HG03066 (cell line): ENCODE measurements at regions not wholly inside any gene's neighbourhood (a gene's known extent, or its start where the extent isn't known, plus 50 kb on each side); places are given as distances from the start of the nearest gene placed in this dataset.
"Not testable (repeated sequence)": the region's sequence is repeated elsewhere in the genome, so short reads cannot be mapped to it uniquely, and the experiment has no call there.

Source experiments
- ATAC-seq: cut with Tn5 transposase; IDR thresholded peaks from one replicate; pipeline ENCODE4 v1.9.1; 2021; ENCODE audit warnings: low read depth; ENCODE audit not compliant: unreplicated experiment

DNA sequence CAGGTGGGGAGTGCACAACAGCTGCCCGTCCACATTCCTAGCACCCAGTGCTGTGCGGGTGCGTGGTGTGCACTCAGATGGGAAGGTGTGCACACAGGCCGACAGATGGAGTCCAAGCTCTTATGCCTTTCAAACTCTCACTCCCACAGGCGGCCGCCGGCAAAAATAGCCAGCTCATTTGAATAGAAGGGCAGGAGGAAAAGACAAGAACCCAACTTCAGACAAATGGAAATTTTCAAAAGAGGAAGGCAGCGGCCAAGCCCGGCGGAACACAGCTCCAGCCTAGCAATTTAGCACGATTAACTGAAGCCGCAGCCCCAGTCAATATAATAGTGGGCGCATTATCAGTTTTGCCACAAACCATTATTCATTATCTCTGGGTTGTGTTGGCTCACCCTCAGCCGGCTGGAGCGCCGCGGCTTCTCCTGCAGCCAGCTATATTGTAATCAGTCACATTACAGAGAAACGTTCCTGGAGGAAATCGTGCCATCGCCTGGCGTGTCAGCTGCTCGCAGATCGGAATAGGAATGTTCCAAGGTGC is 103.9 kb upstream of the SEC14L1 start:
- ATAC-seq: no peak

DNA sequence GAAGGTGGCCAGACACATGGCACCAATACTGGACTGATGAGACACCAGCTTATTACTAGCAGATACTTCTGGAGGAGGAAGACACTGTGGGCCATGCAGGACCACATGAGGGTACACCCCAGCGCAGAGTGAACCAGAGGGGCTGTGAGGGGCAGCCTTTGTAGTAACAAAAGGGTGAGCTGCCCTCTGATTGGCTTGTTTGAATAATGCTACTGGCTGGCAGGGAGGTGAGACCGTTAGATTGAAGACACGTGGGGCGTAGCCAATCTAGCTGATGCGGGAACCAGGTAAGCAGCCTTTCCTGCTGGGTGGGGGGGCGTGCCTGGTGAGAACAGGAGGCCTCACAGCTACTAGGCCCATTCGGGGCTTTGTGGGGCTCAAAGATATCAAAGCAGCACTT is 102.8 kb upstream of the SEC14L1 start:
- ATAC-seq: no peak

DNA sequence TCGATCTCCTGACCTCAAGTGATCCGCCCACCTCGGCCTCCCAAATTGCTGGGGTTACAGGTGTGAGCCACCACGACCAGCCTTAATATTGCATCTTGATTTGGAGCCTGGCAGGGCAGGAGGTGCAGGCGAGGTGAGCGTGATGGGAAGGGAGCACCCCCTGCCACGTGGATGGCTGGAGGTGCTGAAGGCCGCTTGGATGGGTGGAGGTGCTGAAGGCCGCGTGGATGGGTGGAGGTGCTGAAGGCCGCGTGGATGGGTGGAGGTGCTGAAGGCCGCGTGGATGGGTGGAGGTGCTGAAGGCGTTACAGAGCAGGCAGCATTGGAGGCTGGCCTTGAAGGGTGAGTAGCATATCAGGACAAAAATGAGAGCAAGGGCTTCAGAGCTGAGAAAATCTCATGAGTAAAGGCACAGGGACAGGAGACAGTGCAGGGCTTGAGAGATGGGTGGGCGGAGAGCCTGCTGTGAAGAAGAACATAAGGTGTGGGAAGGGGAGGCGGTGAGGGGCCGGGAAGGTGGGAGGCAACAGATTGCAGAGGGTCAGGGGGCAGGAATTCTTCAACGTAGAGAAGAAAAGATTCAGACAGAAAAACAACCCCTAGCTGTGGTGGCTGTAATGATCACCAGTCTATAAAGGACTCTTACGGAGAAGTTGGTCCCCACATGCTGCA is 101.7 kb upstream of the SEC14L1 start:
- no peak for ATAC-seq

DNA sequence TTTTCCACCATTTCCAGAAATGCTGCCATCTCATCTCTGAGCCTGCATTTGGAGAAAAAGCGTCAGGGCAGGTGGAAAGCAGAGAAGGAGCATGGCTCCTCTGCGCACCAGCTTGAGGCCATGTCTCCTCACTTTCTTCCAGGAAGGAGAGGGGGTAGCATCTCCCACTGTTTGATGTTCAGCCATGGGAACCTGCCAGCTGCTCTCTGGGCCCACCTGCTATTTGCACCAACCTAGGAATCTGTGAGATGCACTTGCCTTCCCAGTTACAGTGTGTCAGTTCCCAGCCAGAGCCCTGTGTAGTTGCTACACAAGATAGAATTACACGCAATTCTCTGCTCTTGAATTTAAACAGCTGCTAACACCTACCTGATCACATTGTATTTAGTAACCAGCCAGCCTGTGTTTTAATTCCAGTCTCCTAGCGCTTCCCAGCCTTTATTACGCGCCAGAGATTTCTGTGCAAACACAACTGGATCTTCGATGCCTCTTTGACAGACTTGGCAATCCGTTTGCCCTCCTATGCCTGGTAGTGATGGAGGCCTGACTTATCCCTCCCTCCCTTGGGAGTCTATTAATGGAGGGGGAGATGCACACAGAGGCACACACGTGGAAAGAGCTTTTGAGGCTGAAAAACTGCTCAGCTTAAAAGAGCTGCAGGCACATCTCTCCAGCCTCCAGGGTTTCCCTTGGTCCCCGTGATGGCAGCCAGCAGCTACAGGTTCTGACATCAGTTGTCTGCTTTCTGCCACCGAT is 98.1 kb upstream of the SEC14L1 start:
- ATAC-seq: no peak

DNA sequence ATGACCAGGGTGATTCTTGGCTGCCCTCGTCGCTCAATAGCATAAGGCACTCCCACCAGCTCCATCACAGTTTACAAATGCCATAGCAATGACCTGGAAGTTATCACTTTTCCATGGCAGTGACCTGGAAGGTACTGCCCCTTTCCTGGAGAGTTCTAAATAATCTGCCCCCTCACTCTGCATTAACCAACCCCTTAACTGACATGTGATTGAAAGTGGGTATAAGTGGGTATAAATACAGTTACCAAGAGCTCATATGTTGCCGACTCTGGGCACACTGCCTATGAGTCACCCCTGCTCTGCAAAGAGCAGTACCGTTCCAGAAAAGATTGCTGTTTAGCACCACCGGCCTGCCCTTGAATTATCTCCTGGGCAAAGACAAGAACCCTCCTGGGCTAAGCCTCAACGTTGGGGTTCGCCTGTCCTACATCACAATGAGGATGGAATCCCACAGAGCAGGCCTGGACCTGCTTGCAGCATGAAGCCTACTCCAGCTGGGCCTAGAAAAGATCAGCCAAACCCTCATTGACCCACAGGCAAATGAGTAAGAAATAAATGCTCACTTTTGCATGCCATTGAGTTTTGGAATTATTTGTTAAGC is 95.2 kb upstream of the SEC14L1 start:
- ATAC-seq: no peak

DNA sequence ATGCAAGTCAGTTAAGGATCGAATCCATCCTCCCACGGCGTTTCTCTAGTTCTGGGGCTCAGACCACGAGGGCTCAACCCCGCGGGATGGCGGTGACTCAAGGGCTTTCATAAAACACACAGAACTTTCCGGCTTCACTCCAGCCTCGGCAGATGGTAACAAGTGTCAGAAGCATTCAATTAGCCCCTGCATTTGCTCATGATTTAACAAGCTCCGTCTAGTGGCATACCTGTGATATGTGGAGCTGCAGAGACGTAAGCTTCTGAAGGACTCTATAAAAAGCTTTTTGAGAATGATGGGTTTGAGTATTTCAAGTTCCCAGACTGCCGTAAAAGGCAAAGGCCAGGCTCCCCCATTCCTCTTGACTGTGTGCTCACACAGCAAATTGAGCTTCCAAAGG is 91.3 kb upstream of the SEC14L1 start:
- no peak for ATAC-seq

DNA sequence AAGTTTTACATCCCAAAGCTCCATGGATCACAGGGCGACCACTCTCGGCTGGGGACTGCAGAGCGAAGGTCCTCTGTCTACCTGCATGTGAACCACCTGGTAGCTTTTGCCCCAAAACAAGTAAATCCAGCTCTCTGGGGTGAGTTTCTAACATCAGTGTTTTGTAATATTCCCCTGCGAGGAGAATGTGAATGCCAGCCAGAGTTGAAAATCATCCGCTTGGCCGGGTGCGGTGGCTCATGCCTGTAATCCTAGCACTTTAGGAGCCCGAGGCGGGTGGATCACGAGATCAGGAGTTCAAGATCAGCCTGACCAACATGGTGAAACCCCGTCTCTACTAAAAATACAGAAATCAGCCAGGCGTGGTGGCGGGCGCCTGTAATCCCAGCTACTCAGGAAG is 89.9 kb upstream of the SEC14L1 start:
- not testable (repeated sequence) for ATAC-seq

DNA sequence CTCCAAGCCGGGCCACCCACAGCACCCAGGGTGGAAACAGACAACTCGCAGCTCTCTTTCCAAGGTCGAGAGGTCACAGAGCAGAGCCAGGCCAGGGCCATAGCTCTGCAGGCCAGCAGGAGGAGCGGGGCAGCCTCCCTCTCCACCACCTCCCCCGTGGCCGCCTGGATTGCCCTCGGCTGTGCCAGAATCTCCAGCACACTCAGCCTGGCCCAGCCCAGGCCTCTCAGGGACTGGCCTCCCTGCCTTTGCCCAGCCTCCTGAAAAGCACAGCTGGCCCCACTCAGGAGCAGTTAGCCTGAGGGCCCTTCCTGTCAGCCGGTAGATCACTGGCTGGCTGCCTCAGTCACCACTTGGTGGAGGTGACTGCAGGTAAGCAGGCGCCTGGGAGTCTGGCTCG is 85.8 kb upstream of the SEC14L1 start:
- no peak for ATAC-seq

DNA sequence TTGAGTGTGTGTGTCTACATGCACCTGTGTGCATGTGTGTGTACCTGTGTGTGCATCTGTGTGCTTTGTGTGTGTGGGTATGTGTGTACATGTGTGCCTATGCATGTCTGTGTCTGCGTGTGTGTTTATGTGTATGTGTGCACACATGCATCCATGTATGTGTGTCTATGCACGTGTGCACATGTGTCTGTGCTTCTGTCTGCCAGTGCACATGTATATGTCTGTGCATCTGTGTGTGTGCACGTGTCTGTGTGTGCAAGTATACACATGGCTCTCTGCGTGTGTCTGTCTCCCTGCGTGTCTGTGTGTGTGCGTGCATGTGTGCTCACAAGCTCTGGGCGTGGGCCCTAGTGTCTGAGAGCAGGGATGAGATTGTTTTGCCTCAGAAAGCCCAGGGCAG is 85.3 kb upstream of the SEC14L1 start:
- no peak for ATAC-seq

DNA sequence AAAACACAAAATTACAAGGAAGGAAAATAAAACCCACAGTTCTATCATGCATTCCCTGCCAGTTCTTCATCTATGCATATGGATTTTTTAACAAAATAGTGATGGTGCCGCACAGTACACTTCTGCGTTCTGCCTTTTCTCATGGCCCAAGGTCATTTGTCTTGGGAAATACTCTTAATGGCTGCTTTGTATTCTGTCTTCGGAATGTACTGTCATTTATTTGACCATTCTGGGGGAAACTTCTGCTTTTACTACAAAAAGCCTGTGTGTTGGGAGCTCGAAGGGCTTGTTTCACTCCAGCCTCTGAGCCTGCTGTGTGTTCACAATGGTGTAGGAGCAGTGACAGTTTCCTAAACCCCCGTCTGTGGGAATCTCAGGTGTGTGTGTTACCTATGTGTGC is 82.8 kb upstream of the SEC14L1 start:
- ATAC-seq: no peak

DNA sequence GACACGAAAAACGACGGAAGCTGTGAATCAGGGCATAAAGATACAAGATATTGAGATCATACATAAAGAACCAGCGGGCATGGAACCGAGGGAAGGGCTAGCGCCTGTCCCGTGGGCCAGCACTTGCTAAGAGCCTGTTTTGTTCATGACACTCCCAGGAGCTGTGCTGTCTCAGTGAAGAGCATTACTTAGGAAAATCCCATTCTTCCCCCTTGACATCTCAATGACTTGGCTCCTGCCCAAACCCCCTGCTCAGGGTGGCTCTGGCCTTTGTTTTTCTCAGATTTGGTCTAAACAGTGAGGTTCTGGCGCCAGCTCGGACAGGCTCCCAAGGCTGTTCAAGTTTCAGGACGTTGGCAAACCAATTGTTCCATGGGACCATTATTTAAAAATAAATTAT is 79.1 kb upstream of the SEC14L1 start:
- ATAC-seq: no peak

DNA sequence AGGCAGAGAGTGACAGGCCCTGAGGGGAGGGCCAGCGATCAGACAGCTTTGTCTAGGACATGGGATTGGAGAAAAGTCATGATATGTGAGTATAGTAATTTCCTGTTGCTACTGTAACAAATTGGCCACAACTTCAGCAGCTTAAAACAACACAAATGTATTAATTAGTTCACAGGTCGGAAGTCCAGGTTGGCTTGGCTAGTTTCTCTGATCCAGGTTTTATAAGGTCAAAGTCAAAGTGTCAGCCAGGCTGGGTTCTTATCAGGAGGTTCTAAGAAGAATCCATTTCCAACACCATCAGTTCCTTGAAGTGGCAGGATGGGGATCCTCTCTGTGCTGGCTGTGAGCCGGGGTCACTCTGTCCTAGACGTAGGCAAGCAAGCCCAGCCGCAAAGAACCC is 76.2 kb upstream of the SEC14L1 start:
- no peak for ATAC-seq

DNA sequence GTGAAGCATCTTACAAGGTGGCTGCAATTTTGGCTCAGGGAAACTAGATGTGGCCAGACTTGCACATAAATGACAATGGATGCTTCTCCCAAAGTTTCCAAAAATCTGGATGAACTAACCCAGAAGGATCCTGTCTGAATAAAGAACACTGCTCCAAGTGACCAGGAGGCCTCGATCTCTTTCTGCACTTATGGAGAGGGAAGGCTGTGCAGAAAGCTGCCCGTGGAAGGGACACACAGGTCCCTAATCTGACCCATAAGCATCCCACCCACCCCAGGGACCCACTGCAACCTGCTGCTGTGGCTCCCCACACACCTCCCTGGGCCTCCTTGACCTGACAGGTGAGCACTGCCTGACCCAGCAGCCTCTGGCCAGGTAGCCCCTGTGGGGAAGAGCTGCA is 74.6 kb upstream of the SEC14L1 start:
- ATAC-seq: no peak

DNA sequence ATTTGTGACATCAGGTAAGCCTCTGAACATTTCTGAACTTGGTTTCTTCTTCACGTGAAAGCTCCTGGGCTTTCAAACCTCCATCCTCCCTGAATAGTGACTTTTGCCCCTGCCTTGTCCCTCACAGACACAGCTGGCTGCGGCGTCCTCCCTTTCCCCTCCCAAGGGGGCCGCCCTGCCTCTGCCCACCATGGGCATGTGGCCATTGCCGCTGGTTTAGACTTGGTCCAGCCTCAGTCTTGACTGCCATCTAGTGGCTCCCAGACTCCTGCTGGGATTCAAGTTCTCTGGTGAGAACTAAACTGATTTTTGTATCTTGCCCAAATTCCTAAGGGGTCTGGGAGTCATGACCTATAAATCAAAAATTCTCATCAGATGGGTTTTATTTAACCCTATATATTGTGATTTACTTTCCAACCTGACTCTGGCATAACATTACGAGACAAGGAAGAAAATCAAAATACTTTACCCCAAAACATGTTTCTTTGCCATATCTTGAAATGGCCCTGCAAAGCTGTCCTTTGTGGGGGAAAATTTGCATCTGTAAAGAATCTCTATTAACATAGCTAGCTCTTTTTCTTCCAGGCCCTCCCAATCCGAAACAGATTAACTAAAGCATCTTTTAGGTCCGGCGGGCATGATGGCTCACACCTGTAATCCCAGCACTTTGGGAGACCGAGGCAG is 73.9 kb upstream of the SEC14L1 start:
- not testable (repeated sequence) for ATAC-seq

DNA sequence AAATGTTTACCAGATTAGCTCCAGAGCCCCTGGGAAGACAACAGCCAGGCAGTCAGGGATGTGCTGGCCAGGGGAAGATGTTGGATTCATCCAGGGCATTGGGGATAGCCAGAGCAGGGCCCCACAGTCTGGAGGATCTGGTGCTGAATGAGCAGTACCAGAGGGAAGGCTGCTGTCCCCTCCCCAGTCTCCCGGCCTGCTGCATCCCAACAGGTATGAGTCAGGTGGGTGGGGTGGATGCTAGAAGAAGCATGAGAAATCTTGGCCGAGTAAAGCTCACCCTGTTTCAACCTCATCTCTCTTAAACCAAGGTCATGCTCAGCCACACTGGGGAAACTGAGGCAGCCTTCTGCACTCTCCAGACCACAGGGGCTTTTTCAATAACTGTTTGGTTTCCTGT is 71.9 kb upstream of the SEC14L1 start:
- ATAC-seq: no peak

DNA sequence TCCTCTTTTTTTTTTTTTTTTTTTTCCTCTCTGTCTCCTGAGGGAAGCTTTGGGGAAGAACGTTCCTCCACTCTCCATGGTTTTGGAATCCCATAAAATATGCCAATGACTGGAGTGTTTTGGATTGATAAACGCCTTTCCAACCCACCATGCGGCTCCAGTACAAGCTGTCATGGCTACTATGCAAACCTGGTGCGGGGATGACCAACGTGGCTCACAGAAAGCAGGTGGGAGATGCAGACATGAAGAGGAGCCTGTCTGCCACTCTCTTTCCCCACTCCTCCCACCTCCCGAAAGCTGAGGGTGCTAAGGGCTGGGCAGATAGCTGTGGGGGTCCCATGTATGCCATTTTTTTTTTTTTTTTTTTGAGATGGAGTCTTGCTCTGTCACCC is 69.9 kb upstream of the SEC14L1 start:
- ATAC-seq: no peak

DNA sequence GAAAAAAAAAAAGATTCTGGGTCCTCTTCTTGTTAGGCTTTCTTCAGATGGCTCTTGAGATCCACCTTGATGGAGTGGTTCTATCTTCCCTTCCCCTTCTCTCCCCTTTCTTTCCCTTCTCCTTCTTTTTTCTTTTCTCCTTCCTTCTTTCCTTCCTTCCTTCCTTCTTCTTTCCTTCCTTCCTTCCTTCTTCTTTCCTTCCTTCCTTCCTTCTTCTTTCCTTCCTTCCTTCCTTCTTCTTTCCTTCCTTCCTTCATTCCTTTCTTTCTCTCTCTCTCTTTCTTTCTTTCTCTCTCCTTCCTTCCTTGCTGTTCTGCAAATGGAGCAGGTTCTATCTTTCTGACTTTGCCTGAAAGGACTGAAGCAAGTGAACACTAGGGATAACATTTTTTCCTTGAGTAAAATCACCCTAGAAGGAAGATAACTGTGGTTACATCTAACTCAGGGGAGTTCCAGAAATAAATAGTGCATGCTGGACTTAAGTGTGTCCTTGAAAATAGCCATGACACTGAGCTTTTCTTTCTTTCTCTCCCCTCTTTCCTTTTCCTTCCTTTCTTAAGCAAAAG is 68.8 kb upstream of the SEC14L1 start:
- no peak for ATAC-seq

DNA sequence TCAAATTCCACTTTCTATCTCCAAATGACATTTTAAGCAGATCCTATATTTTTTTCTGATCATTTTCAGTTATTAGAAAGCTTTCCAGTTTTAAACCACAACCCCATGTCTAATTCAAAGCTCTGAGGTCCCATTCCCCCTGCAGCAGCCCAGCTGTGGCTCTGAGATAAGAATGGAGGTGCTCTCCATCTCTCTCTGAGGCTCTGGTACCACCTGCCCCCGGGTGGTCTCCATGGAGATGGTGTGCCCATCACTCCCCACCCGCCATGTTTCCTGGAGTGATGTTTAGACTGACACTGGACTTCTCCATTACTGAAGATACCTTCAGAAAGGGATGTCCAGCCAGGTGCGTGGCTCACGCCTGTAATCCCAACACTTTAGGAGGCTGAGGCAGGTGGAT is 68.1 kb upstream of the SEC14L1 start:
- no peak for ATAC-seq

DNA sequence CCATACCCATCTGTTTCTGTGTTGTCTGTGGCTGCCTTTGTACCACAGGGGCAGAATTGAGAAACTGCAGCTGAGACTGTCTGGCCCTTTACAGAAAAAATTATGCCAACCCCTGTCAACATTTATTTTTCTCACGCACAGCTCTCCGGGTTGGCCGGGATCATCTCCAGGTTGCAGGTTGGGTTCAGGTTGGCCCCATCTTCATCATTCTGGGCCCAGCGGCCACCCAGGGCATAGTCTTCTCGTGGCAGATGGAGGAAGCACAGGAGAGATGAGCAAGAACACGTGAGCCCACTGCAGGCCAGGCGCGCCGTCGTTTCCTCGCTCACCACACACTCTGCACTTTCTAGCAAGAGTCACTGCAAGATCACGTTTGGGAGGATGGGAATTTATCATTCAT is 66.1 kb upstream of the SEC14L1 start:
- no peak for ATAC-seq

DNA sequence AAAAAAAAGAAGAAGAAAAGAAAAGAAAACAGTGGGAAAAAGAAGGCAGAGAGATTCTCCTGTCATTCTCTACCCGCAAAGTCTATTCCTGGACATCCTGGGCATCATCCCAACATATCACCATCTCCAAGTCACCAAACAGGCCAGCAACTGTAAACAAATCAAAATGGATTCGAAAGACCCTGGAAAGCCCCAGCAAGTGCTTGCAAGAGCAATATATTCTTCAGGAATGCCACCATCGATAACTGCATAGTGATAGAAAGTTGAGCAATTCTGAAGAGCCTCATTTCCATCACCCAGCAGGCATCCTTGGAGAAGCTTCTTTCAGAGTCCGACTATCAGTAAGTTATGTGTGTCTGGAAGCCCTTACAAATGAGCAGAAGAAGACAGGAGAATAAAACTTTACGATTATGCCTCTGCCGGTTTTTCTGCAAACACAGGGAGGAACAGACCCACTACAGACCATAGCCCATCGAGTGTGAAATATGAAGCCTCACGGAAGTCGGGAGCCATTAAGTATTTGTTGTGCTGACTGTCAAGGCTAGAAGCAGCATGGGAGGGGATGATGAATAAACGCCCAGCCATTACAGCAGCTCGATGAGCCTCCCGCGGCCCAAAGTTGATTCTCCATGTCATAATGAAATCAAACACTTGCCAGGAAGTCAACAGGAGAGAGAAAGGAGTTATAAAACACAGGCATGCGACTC is 64.5 kb upstream of the SEC14L1 start:
- no peak for ATAC-seq
